HEK293T (cell line): ENCODE measurements at regions not wholly inside any gene's neighbourhood (a gene's known extent, or its start where the extent isn't known, plus 50 kb on each side); places are given as distances from the start of the nearest gene placed in this dataset.
A peak's percentile ranks its signal among the peaks of the same experiment; 100 is the strongest.

Source experiments
- CTCF ChIA-PET: fragments of 350-600 bp; formaldehyde crosslinking; extraction: SDS; loops from one replicate; lab custom pipeline; 2021; ENCODE audit warnings: antibody characterized with exemption, inconsistent platforms; lab: Yijun Ruan, JAX
- POLR2A ChIA-PET: fragments of 350-600 bp; formaldehyde crosslinking; extraction: SDS; loops from one replicate; lab custom pipeline; 2020; ENCODE audit warnings: antibody characterized with exemption, inconsistent platforms; lab: Yijun Ruan, JAX
- DNase-seq: peaks from one replicate; pipeline ENCODE4 v3.0.0; 2012; ENCODE audit warnings: mixed read lengths; ENCODE audit errors: extremely low spot score
- ARNT ChIP-seq: fragments of 450-650 bp; IDR thresholded peaks from 2 replicates; pipeline ENCODE4 v1.6.1; 2017; ENCODE audit warnings: mild to moderate bottlenecking
- BHLHE40 ChIP-seq: fragments of 450-650 bp; IDR thresholded peaks from 2 replicates; pipeline ENCODE4 v1.6.1; 2016; ENCODE audit warnings: mild to moderate bottlenecking, moderate library complexity, borderline replicate concordance
- CTBP1 ChIP-seq: fragments of 450-650 bp; IDR thresholded peaks from 2 replicates; pipeline ENCODE4 v1.6.1; 2016; ENCODE audit warnings: borderline replicate concordance
- ELF4 ChIP-seq: fragments of 450-650 bp; IDR thresholded peaks from 2 replicates; pipeline ENCODE4 v1.6.1; 2017; ENCODE audit warnings: antibody characterized with exemption
- FOXA1 ChIP-seq: fragments of 450-650 bp; IDR thresholded peaks from 2 replicates; pipeline ENCODE4 v1.6.1; 2016; ENCODE audit warnings: mild to moderate bottlenecking
- FOXK2 ChIP-seq: fragments of 450-650 bp; IDR thresholded peaks from 2 replicates; pipeline ENCODE4 v1.6.1; 2016; ENCODE audit warnings: mild to moderate bottlenecking
- FOXM1 ChIP-seq: fragments of 450-650 bp; IDR thresholded peaks from 2 replicates; pipeline ENCODE4 v1.6.1; 2017; ENCODE audit warnings: mild to moderate bottlenecking, borderline replicate concordance
- HDGF ChIP-seq: fragments of 450-650 bp; IDR thresholded peaks from 2 replicates; pipeline ENCODE4 v1.6.1; 2017; ENCODE audit warnings: antibody characterized with exemption, borderline replicate concordance
- L3MBTL2 ChIP-seq: fragments of 450-650 bp; conservative IDR thresholded peaks from 2 replicates; pipeline ENCODE4 v1.6.1; 2016; ENCODE audit warnings: mild to moderate bottlenecking
- LEF1 ChIP-seq: fragments of 450-650 bp; IDR thresholded peaks from 2 replicates; pipeline ENCODE4 v1.6.1; 2017; ENCODE audit warnings: mild to moderate bottlenecking, borderline replicate concordance
- NFRKB ChIP-seq: fragments of 450-650 bp; IDR thresholded peaks from 2 replicates; pipeline ENCODE4 v1.6.1; 2016; ENCODE audit warnings: mild to moderate bottlenecking, moderate library complexity
- SP1 ChIP-seq: fragments of 450-650 bp; IDR thresholded peaks from 2 replicates; pipeline ENCODE4 v1.6.1; 2017
- SUZ12 ChIP-seq: fragments of 450-650 bp; IDR thresholded peaks from 2 replicates; pipeline ENCODE4 v1.6.1; 2016; ENCODE audit warnings: mild to moderate bottlenecking
- TARDBP ChIP-seq: fragments of 450-650 bp; IDR thresholded peaks from 2 replicates; pipeline ENCODE4 v1.6.1; 2016
- ZNF384 ChIP-seq: fragments of 450-650 bp; IDR thresholded peaks from 2 replicates; pipeline ENCODE4 v1.6.1; 2016
- TF ChIP-seq, protein P1 (sequence below): fragments of 450-650 bp; IDR thresholded peaks from 2 replicates; pipeline ENCODE4 v1.6.1; 2016

DNA sequence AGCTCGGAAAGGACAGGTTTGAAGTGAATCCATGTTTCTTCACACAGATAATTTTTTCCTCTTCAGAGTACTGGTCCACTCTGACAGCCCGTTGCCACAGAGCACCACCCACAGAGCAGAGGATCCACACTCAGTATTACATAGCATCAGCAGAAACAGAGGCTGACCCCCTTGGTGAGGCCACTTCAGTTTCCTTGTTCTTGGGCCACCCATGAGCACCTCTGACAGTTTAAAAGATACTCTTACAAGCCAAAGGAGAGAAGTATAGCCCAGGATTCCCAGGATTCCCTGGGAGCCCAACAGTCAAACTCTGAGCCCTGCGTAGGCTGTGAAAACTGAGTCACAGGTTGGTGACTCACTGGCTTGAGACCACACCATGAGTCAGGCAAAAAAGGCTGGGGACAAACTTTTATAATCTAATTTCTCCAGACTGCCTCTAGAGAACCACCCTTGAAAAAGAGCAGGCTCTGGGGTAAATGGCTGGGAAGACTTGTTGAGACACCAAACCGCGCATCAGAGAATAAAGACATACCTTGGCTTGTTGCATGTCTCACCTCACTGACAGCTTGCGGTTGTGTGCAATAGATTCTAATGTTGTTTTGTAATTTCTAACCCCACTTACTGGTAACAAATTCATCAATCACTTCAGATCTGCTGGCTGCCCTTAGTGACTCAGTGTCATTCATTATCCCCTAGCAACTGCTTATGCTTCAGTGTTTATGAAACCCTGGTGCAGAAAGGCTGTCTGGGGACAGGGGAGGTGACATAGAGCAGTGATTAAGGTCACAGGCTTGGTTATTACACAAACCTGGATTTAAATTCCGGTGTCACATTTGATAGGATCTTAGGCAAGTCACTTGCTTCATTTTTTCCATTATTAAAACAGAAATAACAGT, 56.9 kb upstream of the PRSS23 start:
- peak; percentile 25 for DNase-seq
- CTCF ChIA-PET, result no interaction called here
- TF ChIP-seq, protein P1, sequence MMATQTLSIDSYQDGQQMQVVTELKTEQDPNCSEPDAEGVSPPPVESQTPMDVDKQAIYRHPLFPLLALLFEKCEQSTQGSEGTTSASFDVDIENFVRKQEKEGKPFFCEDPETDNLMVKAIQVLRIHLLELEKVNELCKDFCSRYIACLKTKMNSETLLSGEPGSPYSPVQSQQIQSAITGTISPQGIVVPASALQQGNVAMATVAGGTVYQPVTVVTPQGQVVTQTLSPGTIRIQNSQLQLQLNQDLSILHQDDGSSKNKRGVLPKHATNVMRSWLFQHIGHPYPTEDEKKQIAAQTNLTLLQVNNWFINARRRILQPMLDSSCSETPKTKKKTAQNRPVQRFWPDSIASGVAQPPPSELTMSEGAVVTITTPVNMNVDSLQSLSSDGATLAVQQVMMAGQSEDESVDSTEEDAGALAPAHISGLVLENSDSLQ, result peak; percentile 83
- no peak for TF ChIP-seq ELF4
- POLR2A ChIA-PET, result no interaction called here

DNA sequence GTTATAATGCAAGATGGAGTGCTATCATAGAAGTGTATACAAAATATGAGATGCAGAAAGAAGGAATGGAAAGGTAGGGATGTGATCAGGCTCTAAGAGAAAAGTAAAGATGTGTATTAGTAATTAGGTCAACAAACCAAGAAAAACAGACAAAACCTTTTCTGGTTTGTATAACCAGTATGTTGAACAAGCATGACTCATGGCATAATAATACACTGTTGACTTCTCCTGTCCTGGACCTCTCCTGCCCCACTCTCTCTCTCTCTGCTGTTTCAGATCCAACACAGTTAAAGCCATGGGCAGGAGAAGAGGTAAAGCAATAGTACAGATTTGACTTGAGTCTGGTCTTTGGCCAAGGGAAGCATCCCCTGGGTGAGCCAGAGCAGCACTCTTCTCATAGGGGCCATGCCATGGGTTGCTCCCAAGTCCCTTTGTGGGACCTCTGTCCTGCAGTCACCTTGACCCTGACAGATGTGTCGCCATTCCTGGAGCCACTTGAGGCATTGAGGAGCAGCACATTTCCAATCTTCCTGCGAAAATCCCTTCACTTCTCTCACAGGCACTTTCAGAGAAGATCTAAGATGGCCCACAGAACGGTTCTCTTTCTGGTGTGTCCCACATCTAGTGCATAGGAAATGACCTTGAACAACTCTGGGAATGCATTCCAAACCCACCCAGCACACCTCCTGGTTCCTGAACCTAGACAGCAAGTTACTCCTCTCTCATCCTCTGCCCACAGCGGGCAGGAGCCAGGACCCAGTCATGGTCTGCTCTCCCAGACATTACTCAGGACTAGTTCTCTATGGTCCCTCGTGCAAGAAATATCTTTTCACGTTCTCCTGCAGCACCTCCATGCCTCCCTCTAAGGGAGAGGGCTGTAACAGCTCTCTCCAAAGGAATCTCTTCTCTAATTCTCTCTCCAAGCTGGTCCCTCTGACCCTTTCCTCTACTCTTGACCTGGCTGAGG, 58.2 kb upstream of the PRSS23 start:
- no peak for DNase-seq
- CTCF ChIA-PET, result interaction anchor here (0.6 to 1.8 kb wide), 2 partner anchors 8 to 49 kb away, joined by 3 to 5 read pairs; no protein-coding TSS in a partner anchor
- POLR2A ChIA-PET, result no interaction called here
- no peak for TF ChIP-seq FOXA1
- no peak for TF ChIP-seq L3MBTL2
- no peak for TF ChIP-seq SUZ12
- TF ChIP-seq LEF1, result no peak
- TF ChIP-seq ARNT, result no peak
- TF ChIP-seq ELF4, result no peak
- TF ChIP-seq FOXM1, result no peak
- TF ChIP-seq BHLHE40, result no peak

DNA sequence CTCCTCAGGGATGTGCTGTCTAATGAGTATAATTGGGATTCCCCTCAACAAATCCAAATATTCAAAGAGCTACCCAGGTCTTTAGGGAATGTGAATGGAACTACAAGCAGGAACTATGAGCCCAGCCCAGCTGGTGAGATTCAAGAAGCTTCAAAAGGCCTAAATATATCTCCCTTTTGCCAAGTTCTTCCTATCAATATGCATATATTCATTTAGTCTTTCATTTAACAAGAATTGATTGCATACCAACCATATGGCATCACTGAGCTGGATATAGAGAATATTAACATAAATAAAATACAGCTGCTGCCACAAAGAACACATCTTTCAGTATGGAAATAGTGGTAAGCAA, 58.9 kb upstream of the PRSS23 start:
- no peak for TF ChIP-seq BHLHE40
- TF ChIP-seq ELF4, result no peak
- no peak for TF ChIP-seq NFRKB
- no peak for TF ChIP-seq CTBP1
- TF ChIP-seq FOXK2, result no peak
- no peak for TF ChIP-seq LEF1
- ChIA-PET CTCF (interaction anchor here (0.6 to 1.8 kb wide), 2 partner anchors 8 to 71 kb away, joined by 3 to 5 read pairs; no protein-coding TSS in a partner anchor), POLR2A (no interaction called here)
- DNase-seq, result no peak

DNA sequence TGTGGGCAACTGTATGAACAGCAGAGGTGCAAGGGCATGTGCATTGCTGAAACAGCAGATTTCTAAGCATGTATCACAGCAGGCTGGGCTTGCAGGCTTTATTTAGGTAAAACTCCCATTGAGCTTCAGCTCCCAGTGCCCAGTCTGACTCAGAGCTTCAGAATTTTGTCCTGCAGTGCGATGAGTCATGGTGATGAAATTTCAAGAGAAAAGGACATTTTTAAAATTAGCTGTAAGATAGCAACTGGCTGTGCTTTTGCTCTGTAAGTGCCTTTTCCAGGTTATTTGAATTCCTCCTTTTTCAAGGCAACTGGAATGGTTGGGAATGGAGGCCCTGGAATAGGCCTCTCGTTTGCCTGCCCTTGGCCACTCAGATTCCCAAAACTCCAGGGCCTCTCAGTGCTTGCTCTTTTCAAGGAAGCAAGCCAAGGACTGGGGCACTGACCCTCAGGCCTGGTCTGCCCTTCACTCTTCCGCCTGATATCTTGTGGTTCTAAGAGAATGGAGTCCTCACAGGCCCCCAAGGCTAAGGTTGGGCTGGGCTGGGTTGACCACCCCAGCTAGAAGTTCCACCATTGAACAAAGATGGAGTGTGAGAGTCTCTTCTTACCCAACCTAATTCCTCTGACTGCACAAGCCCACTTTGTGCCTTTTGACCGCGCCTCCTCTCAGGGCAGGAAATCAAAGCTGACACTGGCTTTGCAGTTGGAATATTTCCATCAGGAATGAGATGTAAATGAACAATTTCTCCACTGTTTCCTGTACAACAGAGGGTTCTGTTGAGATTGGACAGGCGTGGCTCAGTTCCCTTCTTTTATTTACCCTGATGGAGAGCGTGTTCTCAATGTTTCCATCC, 59.5 kb upstream of the PRSS23 start:
- peak; percentile 44 for DNase-seq
- ChIA-PET POLR2A (interaction anchor here (0.7 to 1.0 kb wide), 4 partner anchors 34 to 59 kb away, joined by 3 read pairs; partner anchors contain the start of gene PRSS23), CTCF (interaction anchor here (0.6 to 1.8 kb wide), 2 partner anchors 9 to 72 kb away, joined by 3 to 5 read pairs; no protein-coding TSS in a partner anchor)
- TF ChIP-seq L3MBTL2 (no peak), CTBP1 (peak; percentile 23; the same call in 1 of the 2 replicates), ZNF384 (no peak), ARNT (no peak)

DNA sequence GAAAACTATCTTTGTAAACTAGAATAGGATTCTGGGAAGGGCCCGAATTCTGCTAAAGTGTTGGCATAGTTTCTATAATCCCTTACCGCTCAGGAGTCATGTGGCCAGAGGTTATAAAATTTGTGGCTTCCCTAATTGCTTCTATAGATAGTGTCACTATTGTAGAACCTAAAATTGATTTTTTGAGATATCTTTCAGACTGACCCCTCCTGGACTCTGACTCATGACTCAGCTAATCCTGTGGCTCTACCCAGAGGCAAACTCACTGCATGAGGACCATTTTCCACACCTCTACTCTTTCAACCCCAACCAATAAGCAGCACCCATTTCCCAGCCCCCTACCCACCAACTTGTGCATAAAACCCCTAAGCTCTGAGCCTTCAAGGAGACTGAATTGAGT, 61.8 kb upstream of the PRSS23 start:
- ChIA-PET CTCF (no interaction called here), POLR2A (interaction anchor here (1.7 kb wide), 1 partner anchor 60 kb away, joined by 6 read pairs; no protein-coding TSS in a partner anchor)
- TF ChIP-seq SUZ12 (no peak), LEF1 (no peak), SP1 (no peak), ELF4 (no peak), NFRKB (no peak), TARDBP (no peak), BHLHE40 (no peak), FOXK2 (no peak), ARNT (no peak), CTBP1 (no peak), HDGF (no peak), FOXM1 (no peak)
- TF ChIP-seq, protein P1, result no peak
- no peak for DNase-seq

DNA sequence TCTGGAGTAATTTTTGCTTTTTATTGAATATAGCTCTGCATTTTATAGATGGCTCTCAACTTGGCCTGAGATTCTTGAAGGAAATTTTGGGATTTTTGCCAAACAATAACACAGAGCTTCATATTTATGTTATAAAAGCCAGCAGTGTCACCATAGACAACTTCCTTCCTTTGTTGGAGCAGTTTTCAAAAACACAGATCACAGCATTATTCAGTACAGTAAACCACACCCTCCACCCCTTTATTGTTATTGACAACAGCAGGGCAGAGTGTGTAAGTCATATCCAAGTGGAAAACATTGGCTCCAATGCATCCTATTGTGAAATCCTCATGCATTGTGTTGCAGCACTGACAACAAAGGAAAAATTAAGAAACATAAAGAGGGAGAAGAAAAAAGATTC, 62.6 kb upstream of the PRSS23 start:
- TF ChIP-seq, protein P1, result no peak
- no peak for TF ChIP-seq LEF1
- TF ChIP-seq TARDBP, result no peak
- TF ChIP-seq FOXM1, result no peak
- no peak for TF ChIP-seq CTBP1
- no peak for TF ChIP-seq ZNF384
- no peak for TF ChIP-seq SP1
- no peak for TF ChIP-seq L3MBTL2
- no peak for TF ChIP-seq FOXK2
- TF ChIP-seq BHLHE40, result no peak
- no peak for TF ChIP-seq HDGF
- no peak for TF ChIP-seq FOXA1
- TF ChIP-seq ARNT, result no peak
- TF ChIP-seq ELF4, result no peak
- no peak for DNase-seq
- POLR2A ChIA-PET, result interaction anchor here (2.2 kb wide), 1 partner anchor 62 kb away, joined by 7 read pairs; the partner anchor contains the start of gene PRSS23
- CTCF ChIA-PET, result no interaction called here
